PC-3 (cell line): ENCODE measurements at regions not wholly inside any gene's neighbourhood (a gene's known extent, or its start where the extent isn't known, plus 50 kb on each side); places are given as distances from the start of the nearest gene placed in this dataset.
A peak's percentile ranks its signal among the peaks of the same experiment; 100 is the strongest.

Experiments used
- ATAC-seq: fragments of 200-7000 bp; cut with Tn5 transposase; 2 replicates; pipeline ENCODE4 v1.9.1; 2020; ENCODE audit warnings: mild to moderate bottlenecking, moderate library complexity
- BruUV-seq: library from RNA; stranded (reverse); fragments of 400-500 nt; replicated peaks from 2 replicates; lab custom pipeline; 2021; lab: Mats Ljungman, UMichigan
- CTCF ChIA-PET: fragments of 300-600 bp; sonication (Branson Sonifier 250); formaldehyde crosslinking; loops from one replicate; lab custom pipeline; 2022; ENCODE audit warnings: antibody characterized with exemption; lab: Charles Lee
- POLR2A ChIA-PET: fragments of 300-600 bp; sonication (Branson Sonifier 250); formaldehyde crosslinking; loops from one replicate; lab custom pipeline; 2022; ENCODE audit warnings: antibody characterized with exemption; ENCODE audit not compliant: unreplicated experiment; lab: Charles Lee
- DNase-seq: peaks from one replicate; pipeline ENCODE4 v3.0.0-alpha.2; 2015
- H2AFZ ChIP-seq: fragments of 300-600 bp; sonication (generic); 2 replicates; pipeline ENCODE4 v1.6.0; 2016; ENCODE audit warnings: antibody characterized with exemption, low read length
- H3F3A ChIP-seq: fragments of 300-600 bp; sonication (generic); one replicate; pipeline ENCODE4 v1.6.0; 2017; ENCODE audit warnings: antibody characterized with exemption, low read length, control low read depth, mild to moderate bottlenecking; ENCODE audit not compliant: unreplicated experiment
- H3K27ac ChIP-seq: fragments of 300-600 bp; sonication (generic); 2 replicates; pipeline ENCODE4 v1.5.1; 2016; ENCODE audit warnings: mild to moderate bottlenecking, low read length
- H3K27me3 ChIP-seq: fragments of 300-600 bp; sonication (generic); 2 replicates; pipeline ENCODE4 v1.6.1; 2016; ENCODE audit warnings: low read length, mixed read lengths
- H3K36me3 ChIP-seq: fragments of 300-600 bp; sonication (generic); 2 replicates; pipeline ENCODE4 v1.6.1; 2016; ENCODE audit warnings: low read depth, mixed run types, low read length, mixed read lengths
- H3K4me1 ChIP-seq: fragments of 300-600 bp; sonication (generic); 2 replicates; pipeline ENCODE4 v1.5.1; 2016; ENCODE audit warnings: low read length; ENCODE audit not compliant: insufficient read depth
- H3K4me2 ChIP-seq: fragments of 300-600 bp; sonication (generic); 2 replicates; pipeline ENCODE4 v1.6.0; 2016; ENCODE audit warnings: low read length
- H3K4me3 ChIP-seq: fragments of 300-600 bp; sonication (generic); 2 replicates; pipeline ENCODE4 v1.5.1; 2016; ENCODE audit warnings: mild to moderate bottlenecking, low read length, mixed read lengths
- H3K79me2 ChIP-seq: fragments of 300-600 bp; sonication (generic); 2 replicates; pipeline ENCODE4 v1.6.1; 2017; ENCODE audit warnings: low read length, mixed read lengths
- H3K9ac ChIP-seq: fragments of 300-600 bp; sonication (generic); 2 replicates; pipeline ENCODE4 v1.6.0; 2016; ENCODE audit warnings: mild to moderate bottlenecking, low read length
- H3K9me2 ChIP-seq: fragments of 300-600 bp; sonication (generic); replicated peaks from 2 replicates; pipeline ENCODE4 v1.6.1; 2016; ENCODE audit warnings: mixed run types, low read length, mixed read lengths
- H3K9me3 ChIP-seq: fragments of 300-600 bp; sonication (generic); 2 replicates; pipeline ENCODE4 v1.6.1; 2016; ENCODE audit warnings: low read length, mixed read lengths
- H4K20me1 ChIP-seq: fragments of 300-600 bp; sonication (generic); 2 replicates; pipeline ENCODE4 v1.6.1; 2016; ENCODE audit warnings: low read length, mixed read lengths
- EZH2 ChIP-seq: fragments of 300-600 bp; sonication (generic); IDR thresholded peaks from one replicate; pipeline ENCODE4 v1.6.1; 2017; ENCODE audit warnings: antibody characterized with exemption, mild to moderate bottlenecking, low read length; ENCODE audit not compliant: unreplicated experiment
- EZH2phosphoT487 ChIP-seq: fragments of 300-600 bp; sonication (generic); IDR thresholded peaks from 2 replicates; pipeline ENCODE4 v1.6.1; 2018; ENCODE audit warnings: mild to moderate bottlenecking, antibody characterized with exemption, low read length, borderline replicate concordance
- intact Hi-C: fragments of 100-400 bp; cut with micrococcal nuclease; formaldehyde crosslinking; loops from 2 replicates; pipeline ENCODE4 v1.9.0; 2023
- TF ChIP-seq, protein P1 (sequence below): fragments of 300-600 bp; sonication (generic); conservative IDR thresholded peaks from 2 replicates; pipeline ENCODE4 v1.5.1; 2017; ENCODE audit warnings: antibody characterized with exemption, low read depth, mild to moderate bottlenecking, low read length

DNA sequence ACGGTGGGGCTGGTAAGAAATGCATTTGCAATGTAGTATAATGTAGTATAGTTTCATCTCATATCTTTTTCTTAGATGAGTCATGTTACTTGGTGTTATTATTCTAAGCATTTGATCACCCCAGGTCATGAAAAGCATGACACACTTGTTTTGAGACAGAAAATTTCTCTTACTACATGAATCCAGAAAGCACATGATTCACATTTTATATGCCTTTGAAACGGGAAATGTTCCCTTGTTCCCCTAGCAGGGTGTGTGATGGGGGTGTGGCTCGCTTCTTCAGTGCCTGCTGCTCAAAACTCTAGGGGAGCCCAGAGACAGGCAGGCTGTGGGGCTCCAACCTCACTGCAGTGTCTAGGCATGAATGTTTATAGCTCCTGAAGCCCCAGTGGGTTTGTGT is 116.0 kb upstream of the RAB27B start:
- intact Hi-C loops = loop anchor here (1.0 kb wide), 1 partner anchor 26 kb away; no protein-coding TSS in a partner anchor
- Histone ChIP-seq H3K27me3 (no peaks in the 10 kb centered on the region), H3K9me3 (no peaks in the 10 kb centered on the region), H3F3A (no peaks in the 10 kb centered on the region), H3K9me2 (no peaks in the 10 kb centered on the region), H4K20me1 (no peaks in the 10 kb centered on the region), H3K4me1 (peaks cover 13% of the 10 kb centered on the region), H3K4me2 (peak overlapping the region; percentile 31; the same call in 1 of the 2 replicates), H2AFZ (no peak overlapping the region), H3K4me3 (no peak overlapping the region), H3K79me2 (no peaks in the 10 kb centered on the region), H3K9ac (no peak overlapping the region), H3K36me3 (no peaks in the 10 kb centered on the region), H3K27ac (peak overlapping the region; percentile 58)
- POLR2A ChIA-PET = interaction anchor here (0.6 kb wide), 1 partner anchor 1154 kb away, joined by 3 read pairs; no protein-coding TSS in a partner anchor
- peak; percentile 95 for ATAC-seq
- DNase-seq = peak; percentile 77
- CTCF ChIA-PET = no interaction called here
- TF ChIP-seq, protein P1, sequence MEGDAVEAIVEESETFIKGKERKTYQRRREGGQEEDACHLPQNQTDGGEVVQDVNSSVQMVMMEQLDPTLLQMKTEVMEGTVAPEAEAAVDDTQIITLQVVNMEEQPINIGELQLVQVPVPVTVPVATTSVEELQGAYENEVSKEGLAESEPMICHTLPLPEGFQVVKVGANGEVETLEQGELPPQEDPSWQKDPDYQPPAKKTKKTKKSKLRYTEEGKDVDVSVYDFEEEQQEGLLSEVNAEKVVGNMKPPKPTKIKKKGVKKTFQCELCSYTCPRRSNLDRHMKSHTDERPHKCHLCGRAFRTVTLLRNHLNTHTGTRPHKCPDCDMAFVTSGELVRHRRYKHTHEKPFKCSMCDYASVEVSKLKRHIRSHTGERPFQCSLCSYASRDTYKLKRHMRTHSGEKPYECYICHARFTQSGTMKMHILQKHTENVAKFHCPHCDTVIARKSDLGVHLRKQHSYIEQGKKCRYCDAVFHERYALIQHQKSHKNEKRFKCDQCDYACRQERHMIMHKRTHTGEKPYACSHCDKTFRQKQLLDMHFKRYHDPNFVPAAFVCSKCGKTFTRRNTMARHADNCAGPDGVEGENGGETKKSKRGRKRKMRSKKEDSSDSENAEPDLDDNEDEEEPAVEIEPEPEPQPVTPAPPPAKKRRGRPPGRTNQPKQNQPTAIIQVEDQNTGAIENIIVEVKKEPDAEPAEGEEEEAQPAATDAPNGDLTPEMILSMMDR = no peak
- TF ChIP-seq EZH2phosphoT487 (no peak), EZH2 (no peak)
- no TSS peak for BruUV-seq

DNA sequence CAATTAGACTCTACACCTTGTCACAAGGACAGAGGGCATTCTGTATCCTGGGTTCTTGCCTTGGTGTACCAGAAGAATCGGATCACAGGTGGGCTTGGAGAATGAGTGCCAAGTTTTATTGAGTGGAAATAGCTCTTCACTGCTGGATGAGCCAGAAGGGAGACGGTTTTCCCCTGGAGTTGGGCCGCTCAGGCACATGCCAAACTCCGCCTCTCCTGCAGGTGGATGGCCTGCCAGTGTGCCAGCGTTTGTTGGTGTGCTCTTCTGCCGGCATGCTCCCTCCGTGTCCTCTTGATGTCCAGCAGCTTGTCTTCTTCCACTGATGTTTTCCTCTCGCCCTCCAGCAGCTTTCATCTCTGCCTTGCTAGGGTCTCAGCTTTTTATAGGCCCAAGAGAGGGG is 115.5 kb upstream of the RAB27B start:
- peaks cover 13% of the 10 kb centered on the region for H3K4me1 ChIP-seq
- BruUV-seq = no TSS peak
- TF ChIP-seq EZH2 (no peak), EZH2phosphoT487 (no peak)
- TF ChIP-seq, protein P1 = no peak

DNA sequence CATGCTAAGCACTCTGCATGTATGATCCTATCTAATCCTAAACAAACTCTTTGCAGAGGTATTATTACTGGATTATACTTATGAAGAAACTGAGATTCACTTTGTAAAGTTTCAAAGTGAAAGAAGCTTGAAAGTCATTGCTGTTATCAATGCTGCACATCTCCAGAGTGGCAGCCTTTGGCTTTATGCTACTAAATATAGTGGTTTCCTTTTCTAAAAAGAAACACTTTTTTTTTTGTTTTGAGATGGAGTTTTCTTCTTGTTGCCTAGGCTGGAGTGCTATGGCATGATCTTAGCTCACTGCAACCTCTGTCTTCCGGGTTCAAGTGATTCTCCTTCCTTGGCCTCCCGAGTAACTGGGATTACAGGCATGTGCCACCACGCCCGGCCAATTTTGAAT is 114.9 kb upstream of the RAB27B start:
- Histone ChIP-seq H3K4me3 (no peak overlapping the region), H3K79me2 (no peaks in the 10 kb centered on the region), H3K27me3 (no peaks in the 10 kb centered on the region), H3K27ac (no peak overlapping the region), H3K9me3 (no peaks in the 10 kb centered on the region), H3K9ac (no peak overlapping the region), H3K9me2 (no peaks in the 10 kb centered on the region), H2AFZ (no peak overlapping the region), H3K4me1 (peaks cover 13% of the 10 kb centered on the region), H4K20me1 (no peaks in the 10 kb centered on the region), H3K36me3 (no peaks in the 10 kb centered on the region), H3F3A (no peaks in the 10 kb centered on the region), H3K4me2 (no peak overlapping the region)
- ATAC-seq (no peak), DNase-seq (no peak)
- POLR2A ChIA-PET = no interaction called here
- intact Hi-C loops = no loop called here
- TF ChIP-seq, protein P1 = no peak
- TF ChIP-seq EZH2 (no peak), EZH2phosphoT487 (no peak)
- CTCF ChIA-PET = no interaction called here
- no TSS peak for BruUV-seq

More for the DNA sequence above, 115.5 kb upstream of the RAB27B start:
- Histone ChIP-seq H3K36me3 (no peaks in the 10 kb centered on the region), H3K79me2 (no peaks in the 10 kb centered on the region), H4K20me1 (no peaks in the 10 kb centered on the region), H3K27ac (peak overlapping the region; percentile 58), H3K4me2 (peak overlapping the region; percentile 31; the same call in 1 of the 2 replicates), H2AFZ (no peak overlapping the region), H3K9me3 (no peaks in the 10 kb centered on the region), H3F3A (no peaks in the 10 kb centered on the region), H3K9ac (no peak overlapping the region), H3K4me3 (no peak overlapping the region), H3K27me3 (no peaks in the 10 kb centered on the region), H3K9me2 (no peaks in the 10 kb centered on the region)
- ChIA-PET POLR2A (interaction anchor here (0.6 kb wide), 1 partner anchor 1154 kb away, joined by 3 read pairs; no protein-coding TSS in a partner anchor), CTCF (no interaction called here)
- no peak for DNase-seq
- intact Hi-C loops = loop anchor here (1.0 kb wide), 1 partner anchor 26 kb away; no protein-coding TSS in a partner anchor
- no peak for ATAC-seq
